IPS DF 6.9 (cell line): ENCODE measurements at regions not wholly inside any gene's neighbourhood (a gene's known extent, or its start where the extent isn't known, plus 50 kb on each side); places are given as distances from the start of the nearest gene placed in this dataset.

Experiments
- DNase-seq: peaks from one replicate; pipeline ENCODE4 v3.0.0-alpha.2; 2013; ENCODE audit warnings: low read depth, low spot score
- H3K27ac ChIP-seq: one replicate; pipeline ENCODE4 v1.5.1; 2013; ENCODE audit warnings: low read length, control low read depth
- H3K27me3 ChIP-seq: 2 replicates; pipeline ENCODE4 v1.6.1; 2013; ENCODE audit warnings: mild to moderate bottlenecking, low read length; ENCODE audit not compliant: control insufficient read depth, insufficient read depth
- H3K36me3 ChIP-seq: 2 replicates; pipeline ENCODE4 v1.6.1; 2013; ENCODE audit warnings: low read length; ENCODE audit not compliant: control insufficient read depth, insufficient read depth
- H3K4me1 ChIP-seq: 2 replicates; pipeline ENCODE4 v1.6.1; 2013; ENCODE audit warnings: low read length; ENCODE audit not compliant: control insufficient read depth, insufficient read depth
- H3K4me3 ChIP-seq: 2 replicates; pipeline ENCODE4 v1.5.1; 2013; ENCODE audit warnings: mild to moderate bottlenecking, low read length
- H3K9me3 ChIP-seq: 2 replicates; pipeline ENCODE4 v1.6.1; 2013; ENCODE audit warnings: low read length, inconsistent platforms; ENCODE audit not compliant: control insufficient read depth, insufficient read depth
- WGBS: extraction: QIAGEN DNeasy Blood & Tissue Kit; methylation state at CpG from one replicate; pipeline ENCODE4 v1.1.7; 2013; ENCODE audit warnings: mixed read lengths, missing lambda C conversion rate; ENCODE audit not compliant: insufficient read length, insufficient coverage; 5-methylcytosine and 5-hydroxymethylcytosine counted together

- H3K27ac ChIP-seq, result no peak overlapping the region
- no peaks in the 10 kb centered on the region for H3K4me1 ChIP-seq
- H3K36me3 ChIP-seq, result no peaks in the 10 kb centered on the region
- no peaks in the 10 kb centered on the region for H3K9me3 ChIP-seq
- WGBS, result no CpG with 5 or more reads among the region's 5 CpGs
- H3K4me3 ChIP-seq, result no peak overlapping the region
- no peaks in the 10 kb centered on the region for H3K27me3 ChIP-seq
- DNase-seq, result no peak
These were observed 294.2 kb downstream of the TEX29 start for GRCh38 chr13:111614613-111615012.

GRCh38 chr13:111616203-111616602 lies 295.8 kb downstream of the TEX29 start:
- H3K4me3 ChIP-seq, result no peak overlapping the region
- H3K36me3 ChIP-seq, result no peaks in the 10 kb centered on the region
- no CpG with 5 or more reads among the region's 11 CpGs for WGBS
- H3K27ac ChIP-seq, result no peak overlapping the region
- no peaks in the 10 kb centered on the region for H3K4me1 ChIP-seq
- H3K27me3 ChIP-seq, result no peaks in the 10 kb centered on the region
- no peaks in the 10 kb centered on the region for H3K9me3 ChIP-seq
- DNase-seq, result no peak

DNA sequence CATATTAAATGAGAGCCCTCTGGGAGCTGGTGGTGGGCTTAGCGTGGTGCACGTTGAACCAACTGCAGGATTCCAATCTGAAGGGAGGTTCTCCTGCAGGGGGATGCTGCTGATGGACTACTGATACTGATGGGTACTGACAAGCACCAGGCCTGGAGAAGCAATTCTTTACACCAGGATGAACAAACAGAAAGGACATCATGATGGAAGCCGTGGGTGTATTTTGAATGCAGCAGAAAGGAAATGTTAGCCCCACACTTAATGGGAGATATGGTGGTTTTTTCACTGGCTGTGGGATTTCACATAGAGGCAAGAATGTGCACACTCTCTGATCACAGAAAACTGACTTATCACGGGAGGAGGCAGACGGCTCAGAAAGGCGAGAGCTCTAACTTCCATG lies 299.7 kb downstream of the TEX29 start:
- Histone ChIP-seq H3K4me3 (no peak overlapping the region), H3K4me1 (no peaks in the 10 kb centered on the region), H3K9me3 (no peaks in the 10 kb centered on the region), H3K27me3 (no peaks in the 10 kb centered on the region), H3K27ac (no peak overlapping the region), H3K36me3 (no peaks in the 10 kb centered on the region; the same call in 1 of the 2 replicates)
- DNase-seq, result no peak
- WGBS, result no CpG with 5 or more reads among the region's 6 CpGs

DNA sequence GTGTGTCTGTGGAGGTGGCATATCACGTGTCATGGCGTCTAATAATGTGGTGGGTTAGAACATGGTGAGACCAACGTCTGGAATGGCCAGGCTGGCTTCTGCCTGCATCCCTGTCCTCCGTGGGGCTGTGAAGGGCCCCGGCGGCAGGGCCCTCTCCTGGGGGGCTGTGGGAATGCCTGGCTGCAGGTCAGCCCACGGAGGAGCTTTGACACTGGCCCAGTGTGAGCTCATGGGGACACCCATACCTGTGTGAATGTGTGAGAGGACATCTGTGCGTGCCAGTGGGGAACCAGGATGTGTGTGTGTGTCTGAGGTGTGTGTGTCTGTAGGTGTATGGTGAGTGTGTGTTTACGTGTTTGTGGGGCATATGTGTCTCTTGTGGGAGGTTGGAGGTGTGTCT lies 300.1 kb downstream of the TEX29 start:
- no peak for DNase-seq
- H3K4me3 ChIP-seq, result no peak overlapping the region
- H3K4me1 ChIP-seq, result no peaks in the 10 kb centered on the region
- no peaks in the 10 kb centered on the region; the same call in 1 of the 2 replicates for H3K36me3 ChIP-seq
- no peaks in the 10 kb centered on the region for H3K9me3 ChIP-seq
- H3K27me3 ChIP-seq, result no peaks in the 10 kb centered on the region
- no peak overlapping the region for H3K27ac ChIP-seq
- WGBS, result no CpG with 5 or more reads among the region's 9 CpGs

DNA sequence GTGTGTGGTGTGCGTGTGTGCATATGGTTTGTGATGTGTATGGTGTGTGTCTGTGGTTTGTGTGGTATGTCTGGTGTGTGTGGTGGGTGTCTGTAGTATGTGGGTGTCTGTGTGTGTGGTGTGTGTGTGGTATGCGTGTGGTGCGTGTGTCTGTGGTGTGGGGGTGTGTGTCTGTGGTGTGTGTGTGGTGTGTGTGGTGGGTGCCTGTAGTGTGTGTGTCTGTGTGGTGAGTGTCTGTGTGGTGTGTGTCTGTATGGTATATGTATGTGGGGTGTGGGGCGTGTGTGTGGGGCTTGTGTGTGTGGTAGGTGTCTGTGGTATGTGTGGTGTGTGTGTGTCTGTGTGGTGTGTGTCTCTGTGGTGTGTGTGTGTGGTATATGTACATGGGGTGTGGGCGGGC lies 300.7 kb downstream of the TEX29 start:
- Histone ChIP-seq H3K36me3 (no peaks in the 10 kb centered on the region; the same call in 1 of the 2 replicates), H3K4me1 (no peaks in the 10 kb centered on the region), H3K27me3 (no peaks in the 10 kb centered on the region), H3K27ac (no peak overlapping the region), H3K4me3 (no peak overlapping the region), H3K9me3 (no peaks in the 10 kb centered on the region)
- WGBS, result no CpG with 5 or more reads among the region's 5 CpGs
- no peak for DNase-seq

GRCh38 chr13:111622051-111622531 lies 301.6 kb downstream of the TEX29 start:
- no peaks in the 10 kb centered on the region; the same call in 1 of the 2 replicates for H3K36me3 ChIP-seq
- no peak overlapping the region for H3K4me3 ChIP-seq
- no CpG with 5 or more reads among the region's 21 CpGs for WGBS
- H3K27ac ChIP-seq, result no peak overlapping the region
- H3K4me1 ChIP-seq, result no peaks in the 10 kb centered on the region
- no peak for DNase-seq
- no peaks in the 10 kb centered on the region for H3K9me3 ChIP-seq
- no peaks in the 10 kb centered on the region for H3K27me3 ChIP-seq

GRCh38 chr13:111623208-111623607 lies 302.8 kb downstream of the TEX29 start:
- Histone ChIP-seq H3K27ac (no peak overlapping the region), H3K27me3 (no peaks in the 10 kb centered on the region), H3K36me3 (no peaks in the 10 kb centered on the region; the same call in 1 of the 2 replicates), H3K4me3 (no peak overlapping the region), H3K4me1 (no peaks in the 10 kb centered on the region), H3K9me3 (no peaks in the 10 kb centered on the region)
- DNase-seq, result no peak
- WGBS, result no CpG with 5 or more reads among the region's 20 CpGs

- no peaks in the 10 kb centered on the region for H3K4me1 ChIP-seq
- H3K27me3 ChIP-seq, result no peaks in the 10 kb centered on the region
- DNase-seq, result no peak
- H3K4me3 ChIP-seq, result no peak overlapping the region
- no peaks in the 10 kb centered on the region; the same call in 1 of the 2 replicates for H3K36me3 ChIP-seq
- no CpG with 5 or more reads among the region's 28 CpGs for WGBS
- no peak overlapping the region for H3K27ac ChIP-seq
- no peaks in the 10 kb centered on the region for H3K9me3 ChIP-seq
These were observed 303.5 kb downstream of the TEX29 start for GRCh38 chr13:111623743-111624505.

GRCh38 chr13:111625526-111626315 lies 305.3 kb downstream of the TEX29 start:
- Histone ChIP-seq H3K36me3 (no peaks in the 10 kb centered on the region; the same call in 1 of the 2 replicates), H3K4me3 (no peak overlapping the region), H3K27me3 (no peaks in the 10 kb centered on the region), H3K4me1 (no peaks in the 10 kb centered on the region), H3K27ac (no peak overlapping the region), H3K9me3 (no peaks in the 10 kb centered on the region)
- no CpG with 5 or more reads among the region's 13 CpGs for WGBS
- DNase-seq, result no peak

DNA sequence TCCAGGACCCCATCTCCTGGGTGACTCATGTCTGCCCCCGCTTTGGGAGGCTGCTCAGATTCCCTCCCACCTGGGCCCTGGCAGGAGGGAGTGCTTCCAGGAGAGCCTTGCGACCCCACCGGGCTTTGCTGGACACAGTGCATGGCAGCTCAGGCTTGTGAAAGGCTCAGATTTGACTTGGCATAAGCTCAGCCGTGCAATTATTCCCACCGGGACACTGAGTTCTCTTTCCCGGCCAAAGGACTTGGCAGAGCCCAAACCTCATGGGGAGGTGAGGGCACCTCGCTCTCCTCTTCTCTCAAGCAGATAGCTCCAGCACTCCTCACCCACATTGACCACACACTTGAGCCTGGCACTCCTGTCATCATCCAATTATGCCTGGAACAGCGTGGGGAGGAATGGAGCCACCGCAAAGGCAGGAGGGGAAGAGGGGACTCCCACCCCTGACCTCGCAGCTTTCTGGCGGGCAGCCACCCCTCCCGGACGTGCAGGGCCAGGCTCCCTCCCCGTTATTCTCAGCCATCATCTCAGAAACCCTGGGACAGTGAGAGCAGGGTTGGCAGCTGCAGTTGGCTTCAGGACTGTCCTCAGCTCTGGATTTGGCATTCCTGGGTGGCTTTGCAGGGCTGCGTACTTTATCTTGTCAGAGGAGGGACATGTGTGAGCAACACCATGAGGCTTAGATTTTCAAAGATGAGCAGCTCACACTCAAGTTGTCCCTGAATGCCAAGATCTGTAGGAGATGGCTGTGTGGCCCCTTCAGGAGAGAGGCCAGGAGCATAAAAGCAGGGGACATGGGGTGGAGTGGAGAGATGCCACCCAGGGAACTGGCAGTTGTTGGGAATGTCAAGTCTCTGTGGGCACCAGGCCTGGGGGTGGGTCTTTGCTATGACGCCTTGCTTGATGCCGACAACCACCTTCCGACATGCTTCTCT lies 306.2 kb downstream of the TEX29 start:
- H3K27ac ChIP-seq, result no peak overlapping the region
- no peaks in the 10 kb centered on the region; the same call in 1 of the 2 replicates for H3K36me3 ChIP-seq
- no peaks in the 10 kb centered on the region for H3K27me3 ChIP-seq
- no peaks in the 10 kb centered on the region for H3K4me1 ChIP-seq
- no peak for DNase-seq
- no peaks in the 10 kb centered on the region for H3K9me3 ChIP-seq
- WGBS, result no CpG with 5 or more reads among the region's 18 CpGs
- H3K4me3 ChIP-seq, result no peak overlapping the region
